OCI-LY7 (cell line): ENCODE measurements at regions not wholly inside any gene's neighbourhood (a gene's known extent, or its start where the extent isn't known, plus 50 kb on each side); places are given as distances from the start of the nearest gene placed in this dataset.
"Not testable (repeated sequence)": the region's sequence is repeated elsewhere in the genome, so short reads cannot be mapped to it uniquely, and the experiment has no call there.

Source experiments
- EZH2phosphoT487 ChIP-seq: fragments of 200-600 bp; sonication (generic); IDR thresholded peaks from 2 replicates; pipeline ENCODE4 v1.6.1; 2018; ENCODE audit warnings: low read depth, borderline replicate concordance, mild to moderate bottlenecking, mixed run types, antibody characterized with exemption, low read length, moderate library complexity, mixed read lengths
- TF ChIP-seq, protein P1 (sequence below): fragments of 200-600 bp; sonication (generic); conservative IDR thresholded peaks from 2 replicates; pipeline ENCODE4 v1.5.1; 2014; ENCODE audit warnings: mild to moderate bottlenecking, antibody characterized with exemption, low read length, moderate library complexity, mixed read lengths

DNA sequence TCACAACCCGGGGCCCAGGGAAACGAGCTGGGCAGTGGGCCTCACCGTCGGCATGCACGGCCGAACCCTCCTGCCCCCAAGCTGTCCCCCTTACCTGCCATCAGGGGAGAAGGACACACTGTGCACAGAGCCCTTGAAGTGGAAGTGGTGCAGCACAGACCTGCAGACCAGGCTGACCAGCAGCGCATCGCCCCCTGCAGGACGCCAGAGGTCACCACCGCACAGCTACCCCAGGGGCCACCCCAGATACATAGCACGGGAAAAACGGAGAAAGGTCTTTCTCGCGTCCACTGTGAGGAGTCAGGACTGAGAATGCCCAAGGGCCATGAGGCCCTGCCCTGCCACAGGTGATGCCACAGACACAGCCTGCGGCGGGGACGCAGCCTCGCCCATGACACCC is 5373.7 kb upstream of the TPTE start:
- TF ChIP-seq, protein P1, sequence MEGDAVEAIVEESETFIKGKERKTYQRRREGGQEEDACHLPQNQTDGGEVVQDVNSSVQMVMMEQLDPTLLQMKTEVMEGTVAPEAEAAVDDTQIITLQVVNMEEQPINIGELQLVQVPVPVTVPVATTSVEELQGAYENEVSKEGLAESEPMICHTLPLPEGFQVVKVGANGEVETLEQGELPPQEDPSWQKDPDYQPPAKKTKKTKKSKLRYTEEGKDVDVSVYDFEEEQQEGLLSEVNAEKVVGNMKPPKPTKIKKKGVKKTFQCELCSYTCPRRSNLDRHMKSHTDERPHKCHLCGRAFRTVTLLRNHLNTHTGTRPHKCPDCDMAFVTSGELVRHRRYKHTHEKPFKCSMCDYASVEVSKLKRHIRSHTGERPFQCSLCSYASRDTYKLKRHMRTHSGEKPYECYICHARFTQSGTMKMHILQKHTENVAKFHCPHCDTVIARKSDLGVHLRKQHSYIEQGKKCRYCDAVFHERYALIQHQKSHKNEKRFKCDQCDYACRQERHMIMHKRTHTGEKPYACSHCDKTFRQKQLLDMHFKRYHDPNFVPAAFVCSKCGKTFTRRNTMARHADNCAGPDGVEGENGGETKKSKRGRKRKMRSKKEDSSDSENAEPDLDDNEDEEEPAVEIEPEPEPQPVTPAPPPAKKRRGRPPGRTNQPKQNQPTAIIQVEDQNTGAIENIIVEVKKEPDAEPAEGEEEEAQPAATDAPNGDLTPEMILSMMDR: not testable (repeated sequence)
- TF ChIP-seq EZH2phosphoT487: not testable (repeated sequence)
